ENCODE measurements at regions not wholly inside any gene's neighbourhood (a gene's known extent, or its start where the extent isn't known, plus 50 kb on each side); places are given as distances from the start of the nearest gene placed in this dataset.
"Not testable (repeated sequence)": the region's sequence is repeated elsewhere in the genome, so short reads cannot be mapped to it uniquely, and the experiment has no call there.

- no peak for TF ChIP-seq CTCF (IDR thresholded peaks at IDR 0.05)
- intact Hi-C loops (cut with DNase I, micrococcal nuclease), result no loop called here
- no peaks in the 10 kb centered on the region for H3K9me3 ChIP-seq (ENCODE audit: control insufficient read depth in 1 of 2, insufficient read depth in 1 of 2, low read length in 2 of 2)
- H3K27me3 ChIP-seq (ENCODE audit: control insufficient read depth in 1 of 2, insufficient read depth in 2 of 2, low read length in 2 of 2), result no peaks in the 10 kb centered on the region
- H3K36me3 ChIP-seq (ENCODE audit: insufficient read depth, low read length), result no peaks in the 10 kb centered on the region
- Mint-ChIP-seq H3K27me3 (no peaks in the 10 kb centered on the region), H3K9me3 (no peaks in the 10 kb centered on the region), H3K27ac (no peak overlapping the region), H3K4me1 (ENCODE audit: low read depth) (no peaks in the 10 kb centered on the region), H3K4me3 (no peak overlapping the region), H3K36me3 (ENCODE audit: low read depth) (no peaks in the 10 kb centered on the region)
- DNase-seq, result no peak
- no peak overlapping the region for H3K27ac ChIP-seq (ENCODE audit: low read depth in 1 of 2, low read length in 2 of 2)
- ChIA-PET CTCF (no interaction called here), POLR2A (no interaction called here)
- no peaks in the 10 kb centered on the region for H3K4me1 ChIP-seq (ENCODE audit: insufficient read depth, low read length)
- no peak for ATAC-seq (ENCODE audit: poor library complexity)
- no peak overlapping the region for H3K4me3 ChIP-seq (ENCODE audit: low read length)
Observed at GRCh38 chr10:57661206-57661605, 606.5 kb downstream of the IPMK start.

- H3K4me3 Mint-ChIP-seq, result no peak overlapping the region
- CTCF ChIA-PET, result no interaction called here
- peak in 2 of 14 experiments; percentile 17 to 20 for DNase-seq
Observed at GRCh38 chr10:57657164-57657765, 610.4 kb downstream of the IPMK start.

GRCh38 chr10:57654856-57655255 lies 612.8 kb downstream of the IPMK start:
- Mint-ChIP-seq H3K27ac (no peak overlapping the region), H3K27me3 (no peaks in the 10 kb centered on the region), H3K4me3 (no peak overlapping the region), H3K36me3 (ENCODE audit: low read depth) (no peaks in the 10 kb centered on the region), H3K9me3 (peaks cover 4% of the 10 kb centered on the region), H3K4me1 (ENCODE audit: low read depth) (no peaks in the 10 kb centered on the region)
- no peak for DNase-seq
- Histone ChIP-seq H3K4me3 (ENCODE audit: low read length) (no peak overlapping the region), H3K36me3 (ENCODE audit: insufficient read depth, low read length) (no peaks in the 10 kb centered on the region), H3K27ac (ENCODE audit: low read depth in 1 of 2, low read length in 2 of 2) (no peak overlapping the region), H3K9me3 (ENCODE audit: control insufficient read depth in 1 of 2, insufficient read depth in 1 of 2, low read length in 2 of 2) (no peaks in the 10 kb centered on the region), H3K4me1 (ENCODE audit: insufficient read depth, low read length) (no peaks in the 10 kb centered on the region), H3K27me3 (ENCODE audit: control insufficient read depth in 1 of 2, insufficient read depth in 2 of 2, low read length in 2 of 2) (no peaks in the 10 kb centered on the region)
- POLR2A ChIA-PET, result no interaction called here
- ATAC-seq (ENCODE audit: poor library complexity), result no peak
- CTCF ChIA-PET, result no interaction called here
- TF ChIP-seq CTCF (IDR thresholded peaks at IDR 0.05), result no peak
- intact Hi-C loops (cut with DNase I, micrococcal nuclease), result loop anchor here in 1 of 2 experiments (10.0 kb wide), 1 partner anchor 60 kb away; no protein-coding TSS in a partner anchor

More at GRCh38 chr10:57657164-57657765, 610.4 kb downstream of the IPMK start:
- Histone ChIP-seq H3K27me3 (ENCODE audit: control insufficient read depth in 1 of 2, insufficient read depth in 2 of 2, low read length in 2 of 2) (no peaks in the 10 kb centered on the region), H3K4me3 (ENCODE audit: low read length) (no peak overlapping the region), H3K9me3 (ENCODE audit: control insufficient read depth in 1 of 2, insufficient read depth in 1 of 2, low read length in 2 of 2) (no peaks in the 10 kb centered on the region), H3K27ac (ENCODE audit: low read depth in 1 of 2, low read length in 2 of 2) (no peak overlapping the region), H3K4me1 (ENCODE audit: insufficient read depth, low read length) (no peaks in the 10 kb centered on the region), H3K36me3 (ENCODE audit: insufficient read depth, low read length) (no peaks in the 10 kb centered on the region)
- Mint-ChIP-seq H3K9me3 (no peaks in the 10 kb centered on the region), H3K27ac (no peak overlapping the region), H3K27me3 (no peaks in the 10 kb centered on the region), H3K4me1 (ENCODE audit: low read depth) (no peaks in the 10 kb centered on the region), H3K36me3 (ENCODE audit: low read depth) (no peaks in the 10 kb centered on the region)
- peak; percentile 23 for TF ChIP-seq CTCF (IDR thresholded peaks at IDR 0.05)
- intact Hi-C loops (cut with DNase I, micrococcal nuclease), result loop anchor here in 1 of 2 experiments (10.0 kb wide), 1 partner anchor 62 kb away; no protein-coding TSS in a partner anchor
- POLR2A ChIA-PET, result no interaction called here
- no peak for ATAC-seq (ENCODE audit: poor library complexity)

- H3K4me1 Mint-ChIP-seq (ENCODE audit: low read depth); H3K27ac ChIP-seq (ENCODE audit: low read depth in 1 of 2, low read length in 2 of 2); H3K36me3 Mint-ChIP-seq (ENCODE audit: low read depth); H3K9me3 Mint-ChIP-seq; CTCF ChIA-PET; POLR2A ChIA-PET; DNase-seq; H3K27ac Mint-ChIP-seq; H3K27me3 Mint-ChIP-seq; intact Hi-C loops (cut with DNase I, micrococcal nuclease); H3K36me3 ChIP-seq (ENCODE audit: insufficient read depth, low read length); H3K4me1 ChIP-seq (ENCODE audit: insufficient read depth, low read length); H3K27me3 ChIP-seq (ENCODE audit: control insufficient read depth in 1 of 2, insufficient read depth in 2 of 2, low read length in 2 of 2); H3K4me3 ChIP-seq (ENCODE audit: low read length); H3K9me3 ChIP-seq (ENCODE audit: control insufficient read depth in 1 of 2, insufficient read depth in 1 of 2, low read length in 2 of 2); ATAC-seq (ENCODE audit: poor library complexity); H3K4me3 Mint-ChIP-seq: not testable (repeated sequence)
Observed at GRCh38 chr10:57645108-57645507, 622.6 kb downstream of the IPMK start.

Data from CD4-positive, alpha-beta T cell (primary cell).